GM12892 (cell line): ENCODE measurements at regions not wholly inside any gene's neighbourhood (a gene's known extent, or its start where the extent isn't known, plus 50 kb on each side); places are given as distances from the start of the nearest gene placed in this dataset.

ENCODE experiments used
- POLR2A ChIP-seq: IDR thresholded peaks from 2 replicates; pipeline ENCODE4 v1.6.1; 2011; ENCODE audit warnings: low read depth, low read length, control low read depth
- POLR2AphosphoS5 ChIP-seq: IDR thresholded peaks from 2 replicates; pipeline ENCODE4 v1.6.1; 2011; ENCODE audit warnings: low read depth, low read length, control low read depth

GRCh38 chr15:70213794-70214193 is 116.1 kb upstream of the TLE3 start:
- TF ChIP-seq POLR2A (no peak), POLR2AphosphoS5 (no peak)
